A673 (cell line): ENCODE measurements at regions not wholly inside any gene's neighbourhood (a gene's known extent, or its start where the extent isn't known, plus 50 kb on each side); places are given as distances from the start of the nearest gene placed in this dataset.

Source experiments
- BruUV-seq: library from RNA; stranded (reverse); fragments of 400-500 nt; replicated peaks from 2 replicates; lab custom pipeline; 2021; lab: Mats Ljungman, UMichigan
- CTCF ChIA-PET: fragments of 300-600 bp; sonication (Branson Sonifier 250); formaldehyde crosslinking; loops from one replicate; lab custom pipeline; 2022; ENCODE audit warnings: antibody characterized with exemption; lab: Charles Lee
- POLR2A ChIA-PET: fragments of 300-600 bp; sonication (Branson Sonifier 250); formaldehyde crosslinking; loops from one replicate; lab custom pipeline; 2022; ENCODE audit warnings: antibody characterized with exemption; ENCODE audit not compliant: low non-redundant PET; lab: Charles Lee
- DNase-seq: peaks from one replicate; pipeline ENCODE4 v3.0.0-alpha.2; 2015; ENCODE audit warnings: low spot score
- H3K27ac ChIP-seq: fragments of 200-600 bp; sonication (generic); 2 replicates; pipeline ENCODE4 v1.5.1; 2016; ENCODE audit warnings: mixed run types, low read depth, mild to moderate bottlenecking, mixed read lengths, antibody characterized with exemption, low read length; ENCODE audit not compliant: poor library complexity, severe bottlenecking
- H3K27me3 ChIP-seq: fragments of 200-600 bp; sonication (generic); replicated peaks from 2 replicates; pipeline ENCODE4 v1.6.1; 2017; ENCODE audit warnings: mixed run types, low read depth, mild to moderate bottlenecking, mixed read lengths, antibody characterized with exemption, low read length; ENCODE audit not compliant: insufficient read depth, poor library complexity
- H3K36me3 ChIP-seq: fragments of 200-600 bp; sonication (generic); 2 replicates; pipeline ENCODE4 v1.6.1; 2016; ENCODE audit warnings: mixed run types, mild to moderate bottlenecking, mixed read lengths, antibody characterized with exemption, low read length; ENCODE audit not compliant: insufficient read depth, poor library complexity, severe bottlenecking
- H3K4me1 ChIP-seq: fragments of 200-600 bp; sonication (generic); 2 replicates; pipeline ENCODE4 v1.6.1; 2017; ENCODE audit warnings: mixed run types, mild to moderate bottlenecking, mixed read lengths, antibody characterized with exemption, low read length; ENCODE audit not compliant: insufficient read depth, poor library complexity, severe bottlenecking
- H3K4me3 ChIP-seq: fragments of 200-600 bp; sonication (generic); 2 replicates; pipeline ENCODE4 v1.5.1; 2016; ENCODE audit warnings: low read depth, mixed run types, mild to moderate bottlenecking, mixed read lengths, low read length; ENCODE audit not compliant: poor library complexity, severe bottlenecking
- H3K9me3 ChIP-seq: fragments of 200-600 bp; sonication (generic); 2 replicates; pipeline ENCODE4 v1.6.1; 2016; ENCODE audit warnings: mixed run types, low read depth, mild to moderate bottlenecking, mixed read lengths, antibody characterized with exemption, low read length; ENCODE audit not compliant: poor library complexity, severe bottlenecking
- CTCF ChIP-seq: fragments of 300-800, 200-600 bp; sonication (generic); conservative IDR thresholded peaks from 2 replicates; pipeline ENCODE4 v1.5.1; 2017; ENCODE audit warnings: low read depth, mild to moderate bottlenecking, antibody characterized with exemption, low read length, moderate library complexity, mixed read lengths
- EZH2 ChIP-seq: fragments of 200-600 bp; sonication (generic); IDR thresholded peaks from 2 replicates; pipeline ENCODE4 v1.6.1; 2017; ENCODE audit warnings: borderline replicate concordance, low read depth, mild to moderate bottlenecking, mixed read lengths, antibody characterized with exemption, low read length; ENCODE audit not compliant: poor library complexity, severe bottlenecking
- intact Hi-C: fragments of 100-400 bp; cut with micrococcal nuclease; formaldehyde crosslinking; loops from one replicate; pipeline ENCODE4 v1.10.0; 2022; ENCODE audit not compliant: unreplicated experiment

GRCh38 chr9:84485539-84485938 is 145.0 kb upstream of the SLC28A3 start:
- POLR2A ChIA-PET, result no interaction called here
- no TSS peak for BruUV-seq

GRCh38 chr9:84486663-84487062 is 146.1 kb upstream of the SLC28A3 start:
- no peaks in the 10 kb centered on the region for H3K9me3 ChIP-seq
- no TSS peak for BruUV-seq
- no peaks in the 10 kb centered on the region for H3K36me3 ChIP-seq
- ChIA-PET POLR2A (no interaction called here), CTCF (no interaction called here)
- H3K4me3 ChIP-seq, result no peak overlapping the region
- intact Hi-C loops, result no loop called here
- no peaks in the 10 kb centered on the region for H3K4me1 ChIP-seq
- no peak for DNase-seq
- H3K27me3 ChIP-seq, result no peaks in the 10 kb centered on the region
- TF ChIP-seq EZH2, result no peak
- H3K27ac ChIP-seq, result no peak overlapping the region

More at GRCh38 chr9:84485539-84485938, 145.0 kb upstream of the SLC28A3 start:
- CTCF ChIA-PET, result no interaction called here
- no peak overlapping the region for H3K27ac ChIP-seq
- no peaks in the 10 kb centered on the region for H3K36me3 ChIP-seq
- no peak for TF ChIP-seq EZH2
- no peak for DNase-seq
- no peaks in the 10 kb centered on the region for H3K4me1 ChIP-seq
- H3K4me3 ChIP-seq, result no peak overlapping the region
- intact Hi-C loops, result no loop called here
- H3K9me3 ChIP-seq, result no peaks in the 10 kb centered on the region
- no peaks in the 10 kb centered on the region for H3K27me3 ChIP-seq

GRCh38 chr9:84490206-84490841 is 149.8 kb upstream of the SLC28A3 start:
- no peak overlapping the region for H3K27ac ChIP-seq
- TF ChIP-seq CTCF, result no peak
- TF ChIP-seq EZH2, result no peak
- ChIA-PET POLR2A (no interaction called here), CTCF (no interaction called here)
- no peaks in the 10 kb centered on the region for H3K36me3 ChIP-seq
- no peak for DNase-seq
- BruUV-seq, result no TSS peak
- H3K4me3 ChIP-seq, result no peak overlapping the region
- intact Hi-C loops, result no loop called here
- no peaks in the 10 kb centered on the region for H3K4me1 ChIP-seq
- no peaks in the 10 kb centered on the region for H3K9me3 ChIP-seq
- H3K27me3 ChIP-seq, result no peaks in the 10 kb centered on the region

- Histone ChIP-seq H3K27ac (no peak overlapping the region), H3K4me1 (no peaks in the 10 kb centered on the region), H3K27me3 (no peaks in the 10 kb centered on the region), H3K36me3 (no peaks in the 10 kb centered on the region), H3K9me3 (no peaks in the 10 kb centered on the region), H3K4me3 (no peak overlapping the region)
- ChIA-PET POLR2A (no interaction called here), CTCF (no interaction called here)
- no TSS peak for BruUV-seq
- no peak for DNase-seq
- intact Hi-C loops, result no loop called here
- no peak for TF ChIP-seq EZH2
- TF ChIP-seq CTCF, result no peak
Measured at GRCh38 chr9:84490842-84491325, 150.3 kb upstream of the SLC28A3 start.
